IMR-90 (cell line): ENCODE measurements at regions not wholly inside any gene's neighbourhood (a gene's known extent, or its start where the extent isn't known, plus 50 kb on each side); places are given as distances from the start of the nearest gene placed in this dataset.

Experiments
- ATAC-seq: fragments of 200-7000 bp; cut with Tn5 transposase; 2 replicates; pipeline ENCODE4 v1.9.1; 2020; ENCODE audit warnings: low read depth, mild to moderate bottlenecking, moderate library complexity
- BruUV-seq: library from RNA; stranded (reverse); fragments of 400-500 nt; replicated peaks from 2 replicates; lab custom pipeline; 2021; lab: Mats Ljungman, UMichigan
- CTCF ChIA-PET: fragments of 300-600 bp; formaldehyde crosslinking; extraction: SDS; loops from one replicate; lab custom pipeline; 2021; ENCODE audit warnings: antibody characterized with exemption; lab: Yijun Ruan, JAX
- POLR2A ChIA-PET: fragments of 300-600 bp; sonication (Branson Sonifier 250); formaldehyde crosslinking; loops from one replicate; lab custom pipeline; 2022; ENCODE audit warnings: antibody characterized with exemption; ENCODE audit not compliant: unreplicated experiment; lab: Charles Lee
- DNase-seq: peaks from one replicate; pipeline ENCODE4 v3.0.0; 2013
- H2AFZ ChIP-seq: replicated peaks from 2 replicates; pipeline ENCODE3; 2013; ENCODE audit warnings: low read length, mild to moderate bottlenecking; ENCODE audit not compliant: poor library complexity
- H2AK5ac ChIP-seq: 2 replicates; pipeline ENCODE4 v1.6.1; 2013; ENCODE audit warnings: low read depth, low read length, inconsistent platforms
- H2AK9ac ChIP-seq: replicated peaks from 2 replicates; pipeline ENCODE3; 2013; ENCODE audit warnings: mild to moderate bottlenecking, low read depth, low read length, moderate library complexity; ENCODE audit not compliant: poor library complexity
- H2BK120ac ChIP-seq: 2 replicates; pipeline ENCODE4 v1.6.1; 2013; ENCODE audit warnings: low read depth, low read length, inconsistent platforms
- H2BK15ac ChIP-seq: 3 replicates; pipeline ENCODE4 v1.6.1; 2013; ENCODE audit warnings: low read depth, low read length, inconsistent platforms
- H2BK20ac ChIP-seq: 2 replicates; pipeline ENCODE4 v1.6.1; 2013; ENCODE audit warnings: low read depth, mild to moderate bottlenecking, inconsistent platforms, low read length, moderate library complexity
- H2BK5ac ChIP-seq: 2 replicates; pipeline ENCODE4 v1.6.1; 2013; ENCODE audit warnings: mild to moderate bottlenecking, low read depth, low read length, inconsistent platforms; ENCODE audit not compliant: poor library complexity, severe bottlenecking
- H3K14ac ChIP-seq: replicated peaks from 2 replicates; pipeline ENCODE4 v1.6.1; 2013; ENCODE audit warnings: low read depth, low read length, inconsistent platforms
- H3K18ac ChIP-seq: 2 replicates; pipeline ENCODE4 v1.6.1; 2013; ENCODE audit warnings: low read depth, low read length, control low read depth
- H3K23ac ChIP-seq: 2 replicates; pipeline ENCODE4 v1.6.1; 2013; ENCODE audit warnings: low read depth, low read length, inconsistent platforms
- H3K27ac ChIP-seq: 2 replicates; pipeline ENCODE4 v1.5.1; 2013; ENCODE audit warnings: mild to moderate bottlenecking, control low read depth, low read length; ENCODE audit not compliant: insufficient read depth
- H3K27me3 ChIP-seq: 2 replicates; pipeline ENCODE4 v1.6.1; 2013; ENCODE audit warnings: low read length; ENCODE audit not compliant: control insufficient read depth, insufficient read depth
- H3K36me3 ChIP-seq: 2 replicates; pipeline ENCODE4 v1.6.1; 2013; ENCODE audit warnings: low read length, mixed read lengths; ENCODE audit not compliant: control insufficient read depth, insufficient read depth
- H3K4ac ChIP-seq: 2 replicates; pipeline ENCODE4 v1.6.1; 2013; ENCODE audit warnings: low read depth, low read length, inconsistent platforms
- H3K4me1 ChIP-seq: 2 replicates; pipeline ENCODE4 v1.6.1; 2013; ENCODE audit warnings: low read length, mixed read lengths; ENCODE audit not compliant: control insufficient read depth, insufficient read depth
- H3K4me2 ChIP-seq: 2 replicates; pipeline ENCODE4 v1.6.1; 2013; ENCODE audit warnings: low read depth, mild to moderate bottlenecking, control low read depth, low read length, moderate library complexity
- H3K4me3 ChIP-seq: 2 replicates; pipeline ENCODE4 v1.5.1; 2013; ENCODE audit warnings: low read depth, mild to moderate bottlenecking, control low read depth, low read length, moderate library complexity; ENCODE audit not compliant: insufficient read depth
- H3K56ac ChIP-seq: 2 replicates; pipeline ENCODE4 v1.6.1; 2013; ENCODE audit warnings: low read length, inconsistent platforms; ENCODE audit not compliant: insufficient read depth; ENCODE audit errors: extremely low read depth
- H3K79me1 ChIP-seq, 2 experiments: 2 replicates each; pipeline ENCODE4 v1.6.1; 2013; ENCODE audit warnings: low read length in 2 of 2, inconsistent platforms in 1 of 2, low read depth in 1 of 2
- H3K9ac ChIP-seq: 2 replicates; pipeline ENCODE4 v1.6.1; 2013; ENCODE audit warnings: low read depth, low read length, control low read depth
- H3K9me1 ChIP-seq: 2 replicates; pipeline ENCODE4 v1.6.1; 2013; ENCODE audit warnings: low read length, inconsistent platforms; ENCODE audit not compliant: insufficient read depth
- H3K9me3 ChIP-seq: 2 replicates; pipeline ENCODE4 v1.6.1; 2013; ENCODE audit warnings: low read length; ENCODE audit not compliant: control insufficient read depth, insufficient read depth
- H4K20me1 ChIP-seq: 2 replicates; pipeline ENCODE4 v1.6.1; 2013; ENCODE audit warnings: low read length, inconsistent platforms; ENCODE audit not compliant: insufficient read depth
- H4K5ac ChIP-seq: 2 replicates; pipeline ENCODE4 v1.6.1; 2013; ENCODE audit warnings: mild to moderate bottlenecking, low read depth, low read length, control low read depth
- H4K8ac ChIP-seq, 2 experiments: 2 replicates each; pipeline ENCODE4 v1.6.1; 2013; ENCODE audit warnings: low read depth in 2 of 2, low read length in 2 of 2, control low read depth in 1 of 2, inconsistent platforms in 1 of 2
- H4K91ac ChIP-seq: 2 replicates; pipeline ENCODE4 v1.6.1; 2013; ENCODE audit warnings: low read depth, low read length, inconsistent platforms; ENCODE audit not compliant: insufficient read depth
- CEBPB ChIP-seq: IDR thresholded peaks from 2 replicates; pipeline ENCODE4 v1.6.1; 2012; ENCODE audit warnings: low read depth, low read length, improper control_type of control experiment
- CHD1 ChIP-seq: IDR thresholded peaks from 2 replicates; pipeline ENCODE4 v1.6.1; 2012; ENCODE audit warnings: low read depth, low read length, improper control_type of control experiment
- ELK1 ChIP-seq: fragments of 150-350 bp; IDR thresholded peaks from 2 replicates; pipeline ENCODE4 v1.6.1; 2016; ENCODE audit warnings: low read depth, mild to moderate bottlenecking, low read length, moderate library complexity, borderline replicate concordance
- FOS ChIP-seq: fragments of 150-350 bp; IDR thresholded peaks from 2 replicates; pipeline ENCODE4 v1.6.1; 2016; ENCODE audit warnings: low read depth, low read length
- MAFK ChIP-seq: IDR thresholded peaks from 2 replicates; pipeline ENCODE4 v1.6.1; 2012; ENCODE audit warnings: low read depth, low read length, improper control_type of control experiment
- MAZ ChIP-seq: IDR thresholded peaks from 2 replicates; pipeline ENCODE4 v1.6.1; 2012; ENCODE audit warnings: low read depth, mild to moderate bottlenecking, low read length, improper control_type of control experiment, moderate library complexity, borderline replicate concordance
- MXI1 ChIP-seq: IDR thresholded peaks from 2 replicates; pipeline ENCODE4 v1.6.1; 2012; ENCODE audit warnings: low read depth, mild to moderate bottlenecking, low read length, moderate library complexity, borderline replicate concordance
- NFE2L2 ChIP-seq: fragments of 150-350 bp; IDR thresholded peaks from 2 replicates; pipeline ENCODE4 v1.6.1; 2016; ENCODE audit warnings: low read depth, mild to moderate bottlenecking, low read length
- POLR2A ChIP-seq: IDR thresholded peaks from 2 replicates; pipeline ENCODE4 v1.6.1; 2012; ENCODE audit warnings: mild to moderate bottlenecking, low read depth, low read length
- RAD21 ChIP-seq: IDR thresholded peaks from 2 replicates; pipeline ENCODE4 v1.6.1; 2012; ENCODE audit warnings: low read length, improper control_type of control experiment
- RFX5 ChIP-seq: IDR thresholded peaks from 2 replicates; pipeline ENCODE4 v1.8.0; 2012; ENCODE audit warnings: low read depth, mild to moderate bottlenecking, low read length, moderate library complexity
- SMC3 ChIP-seq: fragments of 150-350 bp; IDR thresholded peaks from 2 replicates; pipeline ENCODE4 v1.6.1; 2016; ENCODE audit warnings: low read depth, mild to moderate bottlenecking, antibody characterized with exemption, low read length, moderate library complexity
- WGBS, 2 experiments: methylation state at CpG; one replicate each; pipeline versions ENCODE4 v1.1.5 to v1.1.7; 2013; ENCODE audit warnings: missing lambda C conversion rate in 2 of 2; ENCODE audit not compliant: insufficient read length in 1 of 2; ENCODE audit errors: extremely low coverage in 2 of 2; 5-methylcytosine and 5-hydroxymethylcytosine counted together
- dilution Hi-C: fragments of 300-500 bp; cut with HindIII; formaldehyde crosslinking; loops from one replicate; pipeline ENCODE4 v1.14.3; 2018; ENCODE audit warnings: low sequenced_read_pairs; ENCODE audit not compliant: unreplicated experiment
- in situ Hi-C: fragments of 300-500 bp; cut with MboI; formaldehyde crosslinking; loops from 3 replicates; pipeline ENCODE4 v1.14.3; 2019; ENCODE audit warnings: low sequenced_read_pairs, inconsistent platforms, mixed read lengths
- intact Hi-C: fragments of 100-400 bp; cut with micrococcal nuclease; formaldehyde crosslinking; loops from 2 replicates; pipeline ENCODE4 v1.10.0; 2022
- TF ChIP-seq, protein P1 (sequence below): conservative IDR thresholded peaks from 2 replicates; pipeline ENCODE4 v1.5.1; 2012; ENCODE audit warnings: mild to moderate bottlenecking, low read depth, low read length, improper control_type of control experiment

GRCh38 chr2:147679191-147679954 lies 165.5 kb upstream of the ACVR2A start (continued):
- no peak for TF ChIP-seq RFX5

GRCh38 chr2:147665105-147665504 lies 179.7 kb upstream of the ACVR2A start:
- Histone ChIP-seq H2AK9ac (no peak overlapping the region), H2BK20ac (no peak overlapping the region), H3K9ac (no peak overlapping the region), H3K4me2 (no peak overlapping the region), H2BK5ac (no peak overlapping the region), H4K5ac (no peak overlapping the region), H3K4ac (no peak overlapping the region), H3K56ac (no peak overlapping the region), H3K9me3 (no peaks in the 10 kb centered on the region), H4K91ac (no peak overlapping the region), H3K18ac (no peak overlapping the region), H3K9me1 (no peaks in the 10 kb centered on the region), H4K8ac (no peak overlapping the region), H3K27ac (no peak overlapping the region), H2BK15ac (no peak overlapping the region), H3K27me3 (no peaks in the 10 kb centered on the region), H3K4me1 (peaks cover 1% of the 10 kb centered on the region; the same call in 1 of the 2 replicates), H2AK5ac (no peak overlapping the region), H2AFZ (no peak overlapping the region), H4K20me1 (no peaks in the 10 kb centered on the region), H3K14ac (no peak overlapping the region), H3K79me1 (no peaks in the 10 kb centered on the region), H3K4me3 (no peak overlapping the region), H2BK120ac (no peak overlapping the region), H3K23ac (no peak overlapping the region), H3K36me3 (no peaks in the 10 kb centered on the region)
- CTCF ChIA-PET = no interaction called here
- TF ChIP-seq RFX5 (no peak), NFE2L2 (no peak), POLR2A (no peak), MXI1 (no peak), RAD21 (no peak), FOS (no peak), CHD1 (no peak), MAFK (no peak), ELK1 (no peak), CEBPB (no peak), SMC3 (no peak), MAZ (no peak)
- TF ChIP-seq, protein P1, sequence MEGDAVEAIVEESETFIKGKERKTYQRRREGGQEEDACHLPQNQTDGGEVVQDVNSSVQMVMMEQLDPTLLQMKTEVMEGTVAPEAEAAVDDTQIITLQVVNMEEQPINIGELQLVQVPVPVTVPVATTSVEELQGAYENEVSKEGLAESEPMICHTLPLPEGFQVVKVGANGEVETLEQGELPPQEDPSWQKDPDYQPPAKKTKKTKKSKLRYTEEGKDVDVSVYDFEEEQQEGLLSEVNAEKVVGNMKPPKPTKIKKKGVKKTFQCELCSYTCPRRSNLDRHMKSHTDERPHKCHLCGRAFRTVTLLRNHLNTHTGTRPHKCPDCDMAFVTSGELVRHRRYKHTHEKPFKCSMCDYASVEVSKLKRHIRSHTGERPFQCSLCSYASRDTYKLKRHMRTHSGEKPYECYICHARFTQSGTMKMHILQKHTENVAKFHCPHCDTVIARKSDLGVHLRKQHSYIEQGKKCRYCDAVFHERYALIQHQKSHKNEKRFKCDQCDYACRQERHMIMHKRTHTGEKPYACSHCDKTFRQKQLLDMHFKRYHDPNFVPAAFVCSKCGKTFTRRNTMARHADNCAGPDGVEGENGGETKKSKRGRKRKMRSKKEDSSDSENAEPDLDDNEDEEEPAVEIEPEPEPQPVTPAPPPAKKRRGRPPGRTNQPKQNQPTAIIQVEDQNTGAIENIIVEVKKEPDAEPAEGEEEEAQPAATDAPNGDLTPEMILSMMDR = no peak
- ATAC-seq = no peak
- in situ Hi-C loops (no loop called here), intact Hi-C loops (no loop called here), dilution Hi-C loops (no loop called here)
- no TSS peak for BruUV-seq
- POLR2A ChIA-PET = no interaction called here
- whole genome bisulfite sequencing, 2 experiments = no CpG with 5 or more reads among the region's 2 CpGs
- no peak for DNase-seq
